ENCODE measurements at regions not wholly inside any gene's neighbourhood (a gene's known extent, or its start where the extent isn't known, plus 50 kb on each side); places are given as distances from the start of the nearest gene placed in this dataset.

- H3K27ac ChIP-seq (ENCODE audit: low read depth, low read length): no peak overlapping the region
- H3K9me3 ChIP-seq (ENCODE audit: control insufficient read depth in 1 of 2, low read length in 2 of 2): peaks cover 2 to 23% of the 10 kb centered on the region in 2 donors
- H3K4me1 ChIP-seq (ENCODE audit: control insufficient read depth in 1 of 2, insufficient read depth in 2 of 2, low read length in 2 of 2): no peaks in the 10 kb centered on the region
- H3K27me3 ChIP-seq (ENCODE audit: control insufficient read depth in 1 of 2, insufficient read depth in 2 of 2, low read length in 2 of 2): no peaks in the 10 kb centered on the region
- H3K36me3 ChIP-seq (ENCODE audit: control insufficient read depth in 1 of 2, insufficient read depth in 2 of 2, low read length in 2 of 2): no peaks in the 10 kb centered on the region
- no peak overlapping the region for H3K9ac ChIP-seq (ENCODE audit: low read depth in 1 of 2, low read length in 2 of 2)
- no peak overlapping the region for H3K4me3 ChIP-seq (ENCODE audit: low read depth in 1 of 2, low read length in 2 of 2)
Observed at GRCh38 chr5:2916076-2916682, 164.7 kb upstream of the IRX2 start.

GRCh38 chr5:2914981-2915484 is 163.6 kb upstream of the IRX2 start:
- Histone ChIP-seq H3K9ac (ENCODE audit: low read depth in 1 of 2, low read length in 2 of 2) (no peak overlapping the region), H3K9me3 (ENCODE audit: control insufficient read depth in 1 of 2, low read length in 2 of 2) (peaks cover 2 to 15% of the 10 kb centered on the region in 2 donors), H3K27me3 (ENCODE audit: control insufficient read depth in 1 of 2, insufficient read depth in 2 of 2, low read length in 2 of 2) (no peaks in the 10 kb centered on the region), H3K4me1 (ENCODE audit: control insufficient read depth in 1 of 2, insufficient read depth in 2 of 2, low read length in 2 of 2) (no peaks in the 10 kb centered on the region), H3K4me3 (ENCODE audit: low read depth in 1 of 2, low read length in 2 of 2) (no peak overlapping the region), H3K27ac (ENCODE audit: low read depth, low read length) (no peak overlapping the region), H3K36me3 (ENCODE audit: control insufficient read depth in 1 of 2, insufficient read depth in 2 of 2, low read length in 2 of 2) (no peaks in the 10 kb centered on the region)

- H3K36me3 ChIP-seq (ENCODE audit: control insufficient read depth in 1 of 2, insufficient read depth in 2 of 2, low read length in 2 of 2): no peaks in the 10 kb centered on the region
- no peaks in the 10 kb centered on the region for H3K4me1 ChIP-seq (ENCODE audit: control insufficient read depth in 1 of 2, insufficient read depth in 2 of 2, low read length in 2 of 2)
- peaks cover 1 to 15% of the 10 kb centered on the region in 2 donors for H3K9me3 ChIP-seq (ENCODE audit: control insufficient read depth in 1 of 2, low read length in 2 of 2)
- H3K9ac ChIP-seq (ENCODE audit: low read depth in 1 of 2, low read length in 2 of 2): no peak overlapping the region
- H3K4me3 ChIP-seq (ENCODE audit: low read depth in 1 of 2, low read length in 2 of 2): no peak overlapping the region
- H3K27ac ChIP-seq (ENCODE audit: low read depth, low read length): no peak overlapping the region
- no peaks in the 10 kb centered on the region for H3K27me3 ChIP-seq (ENCODE audit: control insufficient read depth in 1 of 2, insufficient read depth in 2 of 2, low read length in 2 of 2)
Observed at GRCh38 chr5:2914022-2914661, 162.7 kb upstream of the IRX2 start.

- H3K9ac ChIP-seq (ENCODE audit: low read depth in 1 of 2, low read length in 2 of 2): no peak overlapping the region
- no peaks in the 10 kb centered on the region for H3K27me3 ChIP-seq (ENCODE audit: control insufficient read depth in 1 of 2, insufficient read depth in 2 of 2, low read length in 2 of 2)
- H3K4me3 ChIP-seq (ENCODE audit: low read depth in 1 of 2, low read length in 2 of 2): no peak overlapping the region
- no peaks in the 10 kb centered on the region for H3K36me3 ChIP-seq (ENCODE audit: control insufficient read depth in 1 of 2, insufficient read depth in 2 of 2, low read length in 2 of 2)
- H3K27ac ChIP-seq (ENCODE audit: low read depth, low read length): no peak overlapping the region
- H3K9me3 ChIP-seq (ENCODE audit: control insufficient read depth in 1 of 2, low read length in 2 of 2): peaks cover 0 to 15% of the 10 kb centered on the region in 2 donors
- no peaks in the 10 kb centered on the region for H3K4me1 ChIP-seq (ENCODE audit: control insufficient read depth in 1 of 2, insufficient read depth in 2 of 2, low read length in 2 of 2)
Observed at GRCh38 chr5:2913281-2913680, 161.8 kb upstream of the IRX2 start.

DNA sequence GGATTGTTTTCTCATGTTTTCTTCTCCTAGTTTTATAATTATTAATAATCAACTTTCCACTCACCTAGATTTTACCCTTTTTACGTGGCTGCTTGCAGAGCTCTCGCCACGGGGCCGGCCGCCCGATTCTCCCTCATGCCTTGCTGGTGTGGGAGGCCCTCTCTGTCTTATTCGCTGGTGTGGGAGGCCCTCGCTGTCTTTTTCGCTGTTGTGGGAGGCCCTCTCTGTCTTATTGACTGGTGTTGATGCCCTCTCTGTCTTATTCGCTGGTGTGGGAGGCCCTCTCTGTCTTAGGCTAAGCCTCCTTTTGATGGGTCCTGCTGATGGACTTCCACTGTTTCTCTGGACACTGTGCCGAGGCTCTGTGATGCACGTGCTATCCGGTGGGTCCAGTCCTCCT is 161.3 kb upstream of the IRX2 start:
- H3K9ac ChIP-seq (ENCODE audit: low read depth in 1 of 2, low read length in 2 of 2): no peak overlapping the region
- peaks cover 0 to 11% of the 10 kb centered on the region in 2 donors for H3K9me3 ChIP-seq (ENCODE audit: control insufficient read depth in 1 of 2, low read length in 2 of 2)
- H3K27ac ChIP-seq (ENCODE audit: low read depth, low read length): no peak overlapping the region
- no peaks in the 10 kb centered on the region for H3K36me3 ChIP-seq (ENCODE audit: control insufficient read depth in 1 of 2, insufficient read depth in 2 of 2, low read length in 2 of 2)
- H3K27me3 ChIP-seq (ENCODE audit: control insufficient read depth in 1 of 2, insufficient read depth in 2 of 2, low read length in 2 of 2): no peaks in the 10 kb centered on the region
- no peak overlapping the region for H3K4me3 ChIP-seq (ENCODE audit: low read depth in 1 of 2, low read length in 2 of 2)
- H3K4me1 ChIP-seq (ENCODE audit: control insufficient read depth in 1 of 2, insufficient read depth in 2 of 2, low read length in 2 of 2): no peaks in the 10 kb centered on the region

GRCh38 chr5:2910401-2911175 is 159.1 kb upstream of the IRX2 start:
- H3K4me1 ChIP-seq (ENCODE audit: control insufficient read depth in 1 of 2, insufficient read depth in 2 of 2, low read length in 2 of 2): no peaks in the 10 kb centered on the region
- H3K36me3 ChIP-seq (ENCODE audit: control insufficient read depth in 1 of 2, insufficient read depth in 2 of 2, low read length in 2 of 2): no peaks in the 10 kb centered on the region
- H3K9me3 ChIP-seq (ENCODE audit: control insufficient read depth in 1 of 2, low read length in 2 of 2): peaks cover 0 to 8% of the 10 kb centered on the region in 2 donors
- no peaks in the 10 kb centered on the region for H3K27me3 ChIP-seq (ENCODE audit: control insufficient read depth in 1 of 2, insufficient read depth in 2 of 2, low read length in 2 of 2)
- H3K9ac ChIP-seq (ENCODE audit: low read depth in 1 of 2, low read length in 2 of 2): no peak overlapping the region
- no peak overlapping the region for H3K27ac ChIP-seq (ENCODE audit: low read depth, low read length)
- H3K4me3 ChIP-seq (ENCODE audit: low read depth in 1 of 2, low read length in 2 of 2): no peak overlapping the region

DNA sequence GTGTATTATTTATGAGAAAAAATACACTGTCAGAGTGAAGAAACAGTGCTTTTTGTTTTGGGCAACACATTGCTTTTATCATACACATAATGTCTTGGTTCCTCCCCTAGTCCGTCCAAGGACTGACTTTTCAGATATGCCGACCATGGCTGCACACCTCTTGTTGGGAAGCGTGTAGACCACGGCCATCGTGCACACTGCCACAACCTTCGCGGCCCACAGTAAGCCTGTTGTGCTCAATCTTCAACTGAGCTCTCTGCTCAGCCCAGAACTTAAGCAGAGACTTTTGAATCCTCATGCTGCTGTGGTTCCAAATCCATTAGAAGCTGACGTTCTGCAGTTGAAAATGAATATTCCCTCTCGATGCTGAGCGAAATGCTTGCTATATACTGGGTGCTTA is 157.6 kb upstream of the IRX2 start:
- H3K36me3 ChIP-seq (ENCODE audit: control insufficient read depth in 1 of 2, insufficient read depth in 2 of 2, low read length in 2 of 2): no peaks in the 10 kb centered on the region
- peaks cover 0 to 8% of the 10 kb centered on the region in 2 donors for H3K9me3 ChIP-seq (ENCODE audit: control insufficient read depth in 1 of 2, low read length in 2 of 2)
- no peak overlapping the region for H3K27ac ChIP-seq (ENCODE audit: low read depth, low read length)
- H3K9ac ChIP-seq (ENCODE audit: low read depth in 1 of 2, low read length in 2 of 2): no peak overlapping the region
- H3K4me3 ChIP-seq (ENCODE audit: low read depth in 1 of 2, low read length in 2 of 2): no peak overlapping the region
- H3K27me3 ChIP-seq (ENCODE audit: control insufficient read depth in 1 of 2, insufficient read depth in 2 of 2, low read length in 2 of 2): no peaks in the 10 kb centered on the region
- no peaks in the 10 kb centered on the region for H3K4me1 ChIP-seq (ENCODE audit: control insufficient read depth in 1 of 2, insufficient read depth in 2 of 2, low read length in 2 of 2)

GRCh38 chr5:2908086-2908485 is 156.6 kb upstream of the IRX2 start:
- Histone ChIP-seq H3K27ac (ENCODE audit: low read depth, low read length) (no peak overlapping the region), H3K27me3 (ENCODE audit: control insufficient read depth in 1 of 2, insufficient read depth in 2 of 2, low read length in 2 of 2) (no peaks in the 10 kb centered on the region), H3K9ac (ENCODE audit: low read depth in 1 of 2, low read length in 2 of 2) (no peak overlapping the region)

DNA sequence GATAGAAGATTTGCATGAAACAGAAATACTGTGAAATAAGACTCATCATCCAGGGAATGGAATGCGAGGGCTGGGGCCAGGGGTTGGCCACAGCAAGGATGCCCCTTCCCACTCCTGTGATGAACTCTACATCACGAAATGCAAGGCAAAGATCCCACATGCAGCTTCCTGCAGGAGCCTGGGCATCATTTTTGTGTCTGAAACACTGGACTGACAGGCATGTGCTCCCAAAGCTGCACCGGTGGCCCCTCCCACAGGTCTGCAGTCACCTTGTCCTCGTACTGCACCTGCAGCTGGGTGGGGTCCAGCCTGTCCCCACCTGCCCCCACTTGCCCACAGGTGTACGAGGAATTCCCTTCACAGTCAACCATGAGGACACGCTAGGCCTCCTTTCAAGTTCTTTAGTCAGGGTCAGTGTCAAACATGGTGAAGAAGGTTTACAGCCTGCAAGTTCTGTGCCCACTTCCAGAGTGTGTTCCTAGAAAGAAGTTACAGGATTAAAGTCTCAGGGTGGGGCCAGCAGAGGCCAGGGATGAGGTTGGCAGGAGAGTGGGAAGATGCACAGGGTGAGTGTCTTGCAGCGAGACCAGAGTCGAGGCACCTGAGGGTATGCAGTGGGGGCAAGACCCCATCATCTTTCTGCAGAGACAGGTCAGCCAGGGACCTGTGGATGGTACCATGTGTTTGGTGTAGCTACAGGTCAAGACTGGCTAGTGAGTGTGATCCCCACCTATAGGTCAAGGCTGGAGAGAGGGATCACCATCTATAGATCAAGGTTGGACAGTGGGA is 155.0 kb upstream of the IRX2 start:
- Histone ChIP-seq H3K4me3 (ENCODE audit: low read depth in 1 of 2, low read length in 2 of 2) (no peak overlapping the region), H3K9me3 (ENCODE audit: control insufficient read depth in 1 of 2, low read length in 2 of 2) (no peaks in the 10 kb centered on the region), H3K9ac (ENCODE audit: low read depth in 1 of 2, low read length in 2 of 2) (no peak overlapping the region), H3K4me1 (ENCODE audit: control insufficient read depth in 1 of 2, insufficient read depth in 2 of 2, low read length in 2 of 2) (no peaks in the 10 kb centered on the region), H3K27ac (ENCODE audit: low read depth, low read length) (no peak overlapping the region), H3K36me3 (ENCODE audit: control insufficient read depth in 1 of 2, insufficient read depth in 2 of 2, low read length in 2 of 2) (no peaks in the 10 kb centered on the region), H3K27me3 (ENCODE audit: control insufficient read depth in 1 of 2, insufficient read depth in 2 of 2, low read length in 2 of 2) (no peaks in the 10 kb centered on the region)

More at GRCh38 chr5:2908086-2908485, 156.6 kb upstream of the IRX2 start:
- no peaks in the 10 kb centered on the region for H3K4me1 ChIP-seq (ENCODE audit: control insufficient read depth in 1 of 2, insufficient read depth in 2 of 2, low read length in 2 of 2)
- H3K4me3 ChIP-seq (ENCODE audit: low read depth in 1 of 2, low read length in 2 of 2): no peak overlapping the region
- no peaks in the 10 kb centered on the region for H3K36me3 ChIP-seq (ENCODE audit: control insufficient read depth in 1 of 2, insufficient read depth in 2 of 2, low read length in 2 of 2)
- peaks cover 0 to 4% of the 10 kb centered on the region in 2 donors for H3K9me3 ChIP-seq (ENCODE audit: control insufficient read depth in 1 of 2, low read length in 2 of 2)
